HEK293 (cell line): ENCODE measurements at regions not wholly inside any gene's neighbourhood (a gene's known extent, or its start where the extent isn't known, plus 50 kb on each side); places are given as distances from the start of the nearest gene placed in this dataset.
"Not testable (repeated sequence)": the region's sequence is repeated elsewhere in the genome, so short reads cannot be mapped to it uniquely, and the experiment has no call there.

Source experiments
- CTCF ChIP-seq: fragments of 450-650 bp; formaldehyde crosslinking; IDR thresholded peaks from 2 replicates; pipeline ENCODE4 v1.5.1; 2016; ENCODE audit warnings: missing biosample characterization, missing genetic modification characterization
- SP2 ChIP-seq: fragments of 450-650 bp; formaldehyde crosslinking; IDR thresholded peaks from 2 replicates; pipeline ENCODE4 v1.5.1; 2016; ENCODE audit warnings: missing biosample characterization, missing genetic modification characterization
- ZBTB26 ChIP-seq: fragments of 450-650 bp; formaldehyde crosslinking; optimal IDR thresholded peaks from 2 replicates; pipeline ENCODE3; 2016; ENCODE audit warnings: missing biosample characterization, mild to moderate bottlenecking, missing genetic modification characterization
- ZFP37 ChIP-seq: fragments of 450-650 bp; formaldehyde crosslinking; IDR thresholded peaks from 2 replicates; pipeline ENCODE4 v1.5.1; 2016; ENCODE audit warnings: missing biosample characterization, missing genetic modification characterization
- ZNF121 ChIP-seq: fragments of 450-650 bp; formaldehyde crosslinking; IDR thresholded peaks from 2 replicates; pipeline ENCODE4 v1.5.1; 2016; ENCODE audit warnings: missing biosample characterization, missing genetic modification characterization
- ZNF140 ChIP-seq: fragments of 450-650 bp; formaldehyde crosslinking; IDR thresholded peaks from 2 replicates; pipeline ENCODE4 v1.5.1; 2016; ENCODE audit warnings: missing biosample characterization, missing genetic modification characterization
- ZNF423 ChIP-seq: fragments of 450-650 bp; formaldehyde crosslinking; IDR thresholded peaks from 2 replicates; pipeline ENCODE4 v1.5.1; 2016; ENCODE audit warnings: missing biosample characterization, missing genetic modification characterization
- ZNF558 ChIP-seq: fragments of 450-650 bp; formaldehyde crosslinking; IDR thresholded peaks from 2 replicates; pipeline ENCODE4 v1.5.1; 2016; ENCODE audit warnings: missing biosample characterization, missing genetic modification characterization
- ZNF791 ChIP-seq: fragments of 450-650 bp; formaldehyde crosslinking; IDR thresholded peaks from 2 replicates; pipeline ENCODE4 v1.5.1; 2016; ENCODE audit warnings: missing biosample characterization, missing genetic modification characterization
- TF ChIP-seq, protein P1 (sequence below): fragments of 450-650 bp; IDR thresholded peaks from 2 replicates; pipeline ENCODE4 v1.5.1; 2018; ENCODE audit warnings: missing biosample characterization, missing genetic modification characterization
- TF ChIP-seq, protein P2 (sequence below): fragments of 450-650 bp; formaldehyde crosslinking; IDR thresholded peaks from 2 replicates; pipeline ENCODE4 v1.5.1; 2016; ENCODE audit warnings: missing biosample characterization, missing genetic modification characterization, low read depth

DNA sequence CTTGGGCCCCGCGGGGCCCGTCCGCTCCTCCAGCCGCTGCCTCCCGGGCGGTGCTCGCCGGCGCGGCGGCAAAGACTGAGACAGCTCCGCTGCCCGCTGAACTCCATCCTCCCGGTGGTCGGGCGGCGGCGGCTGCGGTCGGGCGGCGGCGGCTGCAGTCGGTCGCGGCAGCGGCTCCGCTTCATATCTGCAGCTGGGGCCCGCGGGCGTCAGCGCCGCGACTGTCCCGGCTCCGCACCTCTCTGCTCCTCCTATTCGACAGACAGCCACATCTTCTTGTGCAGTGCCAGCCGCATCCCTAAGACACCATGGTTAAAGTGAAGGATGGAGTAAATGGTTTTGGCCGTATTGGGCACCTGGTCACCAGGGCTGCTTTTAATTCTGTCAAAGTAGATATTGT, 212.1 kb upstream of the KCNK2 start:
- TF ChIP-seq ZNF121 (tag by site-specific recombination); ZBTB26 (tag by site-specific recombination); ZNF791 (tag by site-specific recombination); ZFP37 (tag by site-specific recombination); CTCF (tag by site-specific recombination); ZNF140 (tag by site-specific recombination); SP2; ZNF558; ZNF423 (tag by site-specific recombination): not testable (repeated sequence)
- TF ChIP-seq, protein P1, sequence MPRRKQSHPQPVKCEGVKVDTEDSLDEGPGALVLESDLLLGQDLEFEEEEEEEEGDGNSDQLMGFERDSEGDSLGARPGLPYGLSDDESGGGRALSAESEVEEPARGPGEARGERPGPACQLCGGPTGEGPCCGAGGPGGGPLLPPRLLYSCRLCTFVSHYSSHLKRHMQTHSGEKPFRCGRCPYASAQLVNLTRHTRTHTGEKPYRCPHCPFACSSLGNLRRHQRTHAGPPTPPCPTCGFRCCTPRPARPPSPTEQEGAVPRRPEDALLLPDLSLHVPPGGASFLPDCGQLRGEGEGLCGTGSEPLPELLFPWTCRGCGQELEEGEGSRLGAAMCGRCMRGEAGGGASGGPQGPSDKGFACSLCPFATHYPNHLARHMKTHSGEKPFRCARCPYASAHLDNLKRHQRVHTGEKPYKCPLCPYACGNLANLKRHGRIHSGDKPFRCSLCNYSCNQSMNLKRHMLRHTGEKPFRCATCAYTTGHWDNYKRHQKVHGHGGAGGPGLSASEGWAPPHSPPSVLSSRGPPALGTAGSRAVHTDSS (tag by site-specific recombination), result not testable (repeated sequence)
- TF ChIP-seq, protein P2, sequence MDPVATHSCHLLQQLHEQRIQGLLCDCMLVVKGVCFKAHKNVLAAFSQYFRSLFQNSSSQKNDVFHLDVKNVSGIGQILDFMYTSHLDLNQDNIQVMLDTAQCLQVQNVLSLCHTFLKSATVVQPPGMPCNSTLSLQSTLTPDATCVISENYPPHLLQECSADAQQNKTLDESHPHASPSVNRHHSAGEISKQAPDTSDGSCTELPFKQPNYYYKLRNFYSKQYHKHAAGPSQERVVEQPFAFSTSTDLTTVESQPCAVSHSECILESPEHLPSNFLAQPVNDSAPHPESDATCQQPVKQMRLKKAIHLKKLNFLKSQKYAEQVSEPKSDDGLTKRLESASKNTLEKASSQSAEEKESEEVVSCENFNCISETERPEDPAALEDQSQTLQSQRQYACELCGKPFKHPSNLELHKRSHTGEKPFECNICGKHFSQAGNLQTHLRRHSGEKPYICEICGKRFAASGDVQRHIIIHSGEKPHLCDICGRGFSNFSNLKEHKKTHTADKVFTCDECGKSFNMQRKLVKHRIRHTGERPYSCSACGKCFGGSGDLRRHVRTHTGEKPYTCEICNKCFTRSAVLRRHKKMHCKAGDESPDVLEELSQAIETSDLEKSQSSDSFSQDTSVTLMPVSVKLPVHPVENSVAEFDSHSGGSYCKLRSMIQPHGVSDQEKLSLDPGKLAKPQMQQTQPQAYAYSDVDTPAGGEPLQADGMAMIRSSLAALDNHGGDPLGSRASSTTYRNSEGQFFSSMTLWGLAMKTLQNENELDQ, result not testable (repeated sequence)
